PC-9 (cell line): ENCODE measurements at regions not wholly inside any gene's neighbourhood (a gene's known extent, or its start where the extent isn't known, plus 50 kb on each side); places are given as distances from the start of the nearest gene placed in this dataset.

Experiments
- BruUV-seq: library from RNA; stranded (reverse); fragments of 400-500 nt; replicated peaks from 2 replicates; lab custom pipeline; 2021; lab: Mats Ljungman, UMichigan
- CTCF ChIA-PET: fragments of 300-600 bp; sonication (Branson Sonifier 250); formaldehyde crosslinking; loops from one replicate; lab custom pipeline; 2022; ENCODE audit warnings: antibody characterized with exemption; lab: Charles Lee
- POLR2A ChIA-PET: fragments of 300-600 bp; sonication (Branson Sonifier 250); formaldehyde crosslinking; loops from one replicate; lab custom pipeline; 2022; ENCODE audit warnings: antibody characterized with exemption; ENCODE audit not compliant: unreplicated experiment; lab: Charles Lee
- DNase-seq, 2 experiments: peaks; one replicate each; pipeline versions ENCODE4 v3.0.0 to v3.0.0-alpha.2; 2015 to 2022; ENCODE audit warnings: mixed read lengths in 1 of 2
- H2AFZ ChIP-seq: fragments of 200-600 bp; sonication (generic); 2 replicates; pipeline ENCODE4 v1.8.1; 2017; ENCODE audit warnings: antibody characterized with exemption
- H3F3A ChIP-seq: fragments of 200-600 bp; sonication (generic); 2 replicates; pipeline ENCODE4 v1.8.1; 2017; ENCODE audit warnings: antibody characterized with exemption, mild to moderate bottlenecking, low read depth; ENCODE audit not compliant: insufficient read depth
- H3K27ac ChIP-seq: fragments of 200-600 bp; sonication (generic); 2 replicates; pipeline ENCODE4 v1.6.1; 2016; ENCODE audit warnings: mixed run types
- H3K27me3 ChIP-seq: fragments of 200-600 bp; sonication (generic); 2 replicates; pipeline ENCODE4 v1.6.1; 2016; ENCODE audit warnings: low read depth, mixed run types; ENCODE audit not compliant: insufficient read depth
- H3K36me3 ChIP-seq: fragments of 200-600 bp; sonication (generic); 2 replicates; pipeline ENCODE4 v1.6.1; 2016; ENCODE audit warnings: low read depth, mixed run types
- H3K4me1 ChIP-seq: fragments of 200-600 bp; sonication (generic); replicated peaks from 2 replicates; pipeline ENCODE4 v1.6.1; 2016; ENCODE audit warnings: mixed run types; ENCODE audit not compliant: insufficient read depth
- H3K4me2 ChIP-seq: fragments of 200-600 bp; sonication (generic); 2 replicates; pipeline ENCODE4 v1.6.1; 2017; ENCODE audit warnings: mixed run types
- H3K4me3 ChIP-seq: fragments of 200-600 bp; sonication (generic); 2 replicates; pipeline ENCODE4 v1.6.1; 2016; ENCODE audit warnings: mixed run types
- H3K79me2 ChIP-seq: fragments of 200-600 bp; sonication (generic); 2 replicates; pipeline ENCODE4 v1.6.1; 2017; ENCODE audit warnings: low read depth, mixed run types
- H3K9me2 ChIP-seq: fragments of 200-600 bp; sonication (generic); 2 replicates; pipeline ENCODE4 v1.8.1; 2017; ENCODE audit warnings: mild to moderate bottlenecking; ENCODE audit not compliant: insufficient read depth
- H3K9me3 ChIP-seq: fragments of 200-600 bp; sonication (generic); 2 replicates; pipeline ENCODE4 v1.8.1; 2016; ENCODE audit warnings: low read depth; ENCODE audit not compliant: insufficient read depth
- H4K20me1 ChIP-seq: fragments of 200-600 bp; sonication (generic); 2 replicates; pipeline ENCODE4 v1.8.1; 2017; ENCODE audit not compliant: insufficient read depth
- EZH2 ChIP-seq: fragments of 200-600 bp; sonication (generic); IDR thresholded peaks from 2 replicates; pipeline ENCODE4 v1.8.0; 2017; ENCODE audit warnings: antibody characterized with exemption, low read depth
- intact Hi-C: fragments of 100-400 bp; cut with micrococcal nuclease; formaldehyde crosslinking; loops from one replicate; pipeline ENCODE4 v1.10.0; 2022; ENCODE audit not compliant: unreplicated experiment
- TF ChIP-seq, protein P1 (sequence below): fragments of 200-600 bp; sonication (generic); conservative IDR thresholded peaks from 2 replicates; pipeline ENCODE4 v1.6.1; 2017; ENCODE audit warnings: mixed run types, antibody characterized with exemption, mild to moderate bottlenecking, moderate library complexity

DNA sequence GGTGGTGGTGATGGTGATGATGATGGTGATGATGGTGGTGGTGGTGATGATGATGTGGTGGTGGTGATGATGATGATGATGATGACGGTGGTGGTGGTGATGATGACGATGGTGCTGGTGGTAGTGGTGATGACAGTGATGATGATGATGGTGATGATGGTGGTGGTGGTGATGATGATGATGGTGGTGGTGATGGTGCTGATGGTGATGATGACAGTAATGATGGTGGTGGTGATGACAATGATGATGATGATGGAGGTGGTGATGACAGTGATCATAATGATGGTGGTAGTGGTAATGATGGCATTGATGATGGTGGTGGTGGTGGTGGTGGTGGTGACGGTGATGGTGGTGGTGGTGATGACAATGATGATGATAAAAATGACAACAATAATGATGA is 52.1 kb upstream of the ANO1 start:
- ChIA-PET POLR2A (no interaction called here), CTCF (no interaction called here)
- no peaks in the 10 kb centered on the region for H3F3A ChIP-seq
- H3K27me3 ChIP-seq, result no peaks in the 10 kb centered on the region
- no peaks in the 10 kb centered on the region for H3K79me2 ChIP-seq
- intact Hi-C loops, result no loop called here
- H3K9me2 ChIP-seq, result no peaks in the 10 kb centered on the region
- H3K36me3 ChIP-seq, result no peaks in the 10 kb centered on the region
- H2AFZ ChIP-seq, result no peak overlapping the region
- H3K4me3 ChIP-seq, result no peak overlapping the region
- peaks cover under 1% of the 10 kb centered on the region; the same call in 1 of the 2 replicates for H3K4me1 ChIP-seq
- DNase-seq, result no peak
- BruUV-seq, result no TSS peak
- TF ChIP-seq EZH2, result no peak
- TF ChIP-seq, protein P1, sequence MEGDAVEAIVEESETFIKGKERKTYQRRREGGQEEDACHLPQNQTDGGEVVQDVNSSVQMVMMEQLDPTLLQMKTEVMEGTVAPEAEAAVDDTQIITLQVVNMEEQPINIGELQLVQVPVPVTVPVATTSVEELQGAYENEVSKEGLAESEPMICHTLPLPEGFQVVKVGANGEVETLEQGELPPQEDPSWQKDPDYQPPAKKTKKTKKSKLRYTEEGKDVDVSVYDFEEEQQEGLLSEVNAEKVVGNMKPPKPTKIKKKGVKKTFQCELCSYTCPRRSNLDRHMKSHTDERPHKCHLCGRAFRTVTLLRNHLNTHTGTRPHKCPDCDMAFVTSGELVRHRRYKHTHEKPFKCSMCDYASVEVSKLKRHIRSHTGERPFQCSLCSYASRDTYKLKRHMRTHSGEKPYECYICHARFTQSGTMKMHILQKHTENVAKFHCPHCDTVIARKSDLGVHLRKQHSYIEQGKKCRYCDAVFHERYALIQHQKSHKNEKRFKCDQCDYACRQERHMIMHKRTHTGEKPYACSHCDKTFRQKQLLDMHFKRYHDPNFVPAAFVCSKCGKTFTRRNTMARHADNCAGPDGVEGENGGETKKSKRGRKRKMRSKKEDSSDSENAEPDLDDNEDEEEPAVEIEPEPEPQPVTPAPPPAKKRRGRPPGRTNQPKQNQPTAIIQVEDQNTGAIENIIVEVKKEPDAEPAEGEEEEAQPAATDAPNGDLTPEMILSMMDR, result no peak
- no peaks in the 10 kb centered on the region for H3K9me3 ChIP-seq
- no peak overlapping the region for H3K4me2 ChIP-seq
- no peaks in the 10 kb centered on the region for H4K20me1 ChIP-seq
- no peak overlapping the region for H3K27ac ChIP-seq

DNA sequence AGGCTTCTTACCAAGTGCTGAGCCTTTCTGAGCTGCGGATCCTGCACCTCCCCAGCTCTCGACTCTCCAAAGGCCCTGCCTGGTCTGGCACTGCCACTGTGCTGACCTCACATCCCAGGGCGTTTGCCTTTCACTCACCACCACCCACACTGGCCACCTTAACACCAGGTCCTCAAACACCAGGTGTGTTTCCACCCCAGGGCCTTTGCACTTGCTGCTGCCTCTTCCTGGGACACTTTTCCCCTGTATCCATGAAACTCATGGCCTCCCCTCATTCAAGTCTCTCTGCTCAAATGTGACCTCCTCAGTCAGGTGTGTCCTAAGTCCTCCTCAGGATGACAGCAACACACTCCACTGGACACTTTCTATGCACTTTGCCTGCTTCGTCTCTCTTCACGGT is 51.4 kb upstream of the ANO1 start:
- H3K9me2 ChIP-seq, result no peaks in the 10 kb centered on the region
- no peaks in the 10 kb centered on the region for H3F3A ChIP-seq
- no peaks in the 10 kb centered on the region for H3K27me3 ChIP-seq
- POLR2A ChIA-PET, result no interaction called here
- H4K20me1 ChIP-seq, result no peaks in the 10 kb centered on the region
- H3K4me3 ChIP-seq, result no peak overlapping the region
- no peaks in the 10 kb centered on the region for H3K79me2 ChIP-seq
- H3K27ac ChIP-seq, result no peak overlapping the region
- H3K9me3 ChIP-seq, result no peaks in the 10 kb centered on the region
- BruUV-seq, result no TSS peak
- DNase-seq, result no peak
- CTCF ChIA-PET, result no interaction called here
- no peak overlapping the region for H3K4me2 ChIP-seq
- intact Hi-C loops, result no loop called here
- H2AFZ ChIP-seq, result no peak overlapping the region
- no peaks in the 10 kb centered on the region for H3K4me1 ChIP-seq
- no peaks in the 10 kb centered on the region for H3K36me3 ChIP-seq
- TF ChIP-seq, protein P1, result no peak
- no peak for TF ChIP-seq EZH2

DNA sequence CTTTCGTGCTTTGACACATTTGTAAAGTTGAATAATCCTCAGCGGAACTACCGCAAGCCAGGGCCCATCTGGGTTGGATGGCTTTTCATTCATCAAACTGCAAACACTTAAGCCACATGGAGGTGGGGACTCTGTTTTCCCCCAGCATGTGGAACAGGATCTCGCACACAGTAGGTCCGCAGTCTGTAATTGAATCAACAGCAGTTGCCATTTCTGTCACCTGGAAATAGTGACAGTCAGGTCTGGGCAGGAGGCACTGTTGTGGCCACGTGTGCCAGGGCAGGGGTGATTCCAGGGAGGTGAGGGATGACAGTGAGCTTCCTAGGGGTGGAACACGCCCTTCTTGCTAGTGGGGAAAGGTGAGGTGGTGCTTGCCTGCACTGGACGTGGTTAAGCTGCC is 50.7 kb upstream of the ANO1 start:
- Histone ChIP-seq H3K4me1 (no peaks in the 10 kb centered on the region), H3K4me2 (no peak overlapping the region), H3K27me3 (no peaks in the 10 kb centered on the region), H3K9me3 (no peaks in the 10 kb centered on the region), H3K36me3 (no peaks in the 10 kb centered on the region), H3K79me2 (no peaks in the 10 kb centered on the region), H3K27ac (no peak overlapping the region), H3K9me2 (no peaks in the 10 kb centered on the region), H4K20me1 (no peaks in the 10 kb centered on the region), H3F3A (no peaks in the 10 kb centered on the region), H2AFZ (no peak overlapping the region), H3K4me3 (no peak overlapping the region)
- no TSS peak for BruUV-seq
- ChIA-PET CTCF (no interaction called here), POLR2A (no interaction called here)
- intact Hi-C loops, result no loop called here
- no peak for DNase-seq
- TF ChIP-seq EZH2, result no peak
- TF ChIP-seq, protein P1, result no peak
